RPMI7951 (cell line): ENCODE measurements at regions not wholly inside any gene's neighbourhood (a gene's known extent, or its start where the extent isn't known, plus 50 kb on each side); places are given as distances from the start of the nearest gene placed in this dataset.

Experiments used
- DNase-seq: peaks from one replicate; pipeline ENCODE4 v3.0.0-alpha.2; 2012; ENCODE audit warnings: low read depth

DNA sequence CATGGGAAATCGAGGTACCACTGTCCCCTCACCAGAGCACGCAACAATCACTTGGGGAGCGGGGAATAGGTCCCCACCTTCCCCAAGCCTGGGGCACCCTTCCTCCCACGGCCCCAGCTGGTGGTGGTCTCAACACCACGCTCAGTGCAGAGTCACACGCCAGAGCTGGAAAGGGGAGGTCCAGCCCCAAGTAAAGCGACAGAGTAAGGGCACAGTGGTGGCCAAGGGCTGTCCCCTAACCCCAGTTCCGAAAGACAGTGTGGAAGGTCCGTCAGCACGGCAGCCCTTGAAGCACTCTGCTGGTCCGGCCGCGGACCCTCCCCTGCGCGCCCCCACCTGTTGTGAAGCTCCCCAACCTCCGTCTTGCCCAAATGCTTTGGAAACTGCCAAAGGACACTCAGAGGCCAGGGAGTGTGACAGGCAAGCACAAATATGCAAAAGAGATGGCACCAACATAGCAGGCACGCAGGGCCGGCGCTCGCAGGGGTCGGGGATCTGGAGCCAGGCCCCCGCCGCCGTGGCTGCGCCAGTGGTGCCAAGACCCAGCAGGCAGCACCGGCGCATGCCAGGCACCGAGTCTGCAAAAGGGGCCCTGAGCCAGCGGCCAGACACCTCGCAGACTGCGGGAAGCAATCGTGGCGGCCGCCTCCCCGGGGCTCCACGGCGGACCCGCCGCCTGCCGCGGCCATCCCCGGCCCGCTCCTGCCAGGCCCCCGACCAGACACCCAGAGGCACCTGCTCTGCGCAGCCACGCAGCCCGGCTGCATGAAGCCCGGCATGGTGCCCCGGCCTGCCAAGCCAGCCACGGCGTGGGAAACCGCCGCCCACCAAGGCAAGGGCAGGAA is 51.6 kb upstream of the SRRM3 start:
- no peak for DNase-seq
